ENCODE measurements at regions not wholly inside any gene's neighbourhood (a gene's known extent, or its start where the extent isn't known, plus 50 kb on each side); places are given as distances from the start of the nearest gene placed in this dataset.

GRCh38 chr3:8301977-8302735 lies 199.5 kb upstream of the LMCD1 start:
- TF ChIP-seq CTCF (IDR thresholded peaks at IDR 0.05) (peak; percentile 12 to 66 (median 44)), POLR2A (IDR thresholded peaks at IDR 0.05) (no peak)
